ENCODE measurements at regions not wholly inside any gene's neighbourhood (a gene's known extent, or its start where the extent isn't known, plus 50 kb on each side); places are given as distances from the start of the nearest gene placed in this dataset.

DNA sequence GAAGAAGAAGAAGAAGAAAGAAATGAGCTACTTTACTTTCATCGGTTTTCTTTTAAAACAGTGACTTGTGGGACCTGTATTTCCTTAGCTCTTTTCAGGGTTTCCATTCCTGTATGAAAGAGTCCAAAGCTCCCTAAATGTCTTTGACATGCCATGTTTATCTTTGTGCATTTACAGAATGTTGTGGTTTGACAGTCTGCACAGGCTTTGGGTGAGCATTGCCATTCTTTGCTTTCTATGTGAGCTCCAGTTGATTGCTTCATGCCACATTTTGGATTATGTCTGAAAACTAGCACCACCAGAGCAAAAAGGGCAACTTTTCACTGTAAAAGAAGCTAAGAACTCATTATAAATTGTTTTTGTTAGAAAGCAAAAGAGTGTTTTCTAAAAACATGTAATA is 733.4 kb downstream of the TLE4 start:
- TF ChIP-seq, protein P1, sequence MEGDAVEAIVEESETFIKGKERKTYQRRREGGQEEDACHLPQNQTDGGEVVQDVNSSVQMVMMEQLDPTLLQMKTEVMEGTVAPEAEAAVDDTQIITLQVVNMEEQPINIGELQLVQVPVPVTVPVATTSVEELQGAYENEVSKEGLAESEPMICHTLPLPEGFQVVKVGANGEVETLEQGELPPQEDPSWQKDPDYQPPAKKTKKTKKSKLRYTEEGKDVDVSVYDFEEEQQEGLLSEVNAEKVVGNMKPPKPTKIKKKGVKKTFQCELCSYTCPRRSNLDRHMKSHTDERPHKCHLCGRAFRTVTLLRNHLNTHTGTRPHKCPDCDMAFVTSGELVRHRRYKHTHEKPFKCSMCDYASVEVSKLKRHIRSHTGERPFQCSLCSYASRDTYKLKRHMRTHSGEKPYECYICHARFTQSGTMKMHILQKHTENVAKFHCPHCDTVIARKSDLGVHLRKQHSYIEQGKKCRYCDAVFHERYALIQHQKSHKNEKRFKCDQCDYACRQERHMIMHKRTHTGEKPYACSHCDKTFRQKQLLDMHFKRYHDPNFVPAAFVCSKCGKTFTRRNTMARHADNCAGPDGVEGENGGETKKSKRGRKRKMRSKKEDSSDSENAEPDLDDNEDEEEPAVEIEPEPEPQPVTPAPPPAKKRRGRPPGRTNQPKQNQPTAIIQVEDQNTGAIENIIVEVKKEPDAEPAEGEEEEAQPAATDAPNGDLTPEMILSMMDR (IDR thresholded peaks at IDR 0.05): no peak
- TF ChIP-seq POLR2A (IDR thresholded peaks at IDR 0.05): no peak

All from body of pancreas (tissue), 4 donors.